Keratinocyte (primary cell): ENCODE measurements at regions not wholly inside any gene's neighbourhood (a gene's known extent, or its start where the extent isn't known, plus 50 kb on each side); places are given as distances from the start of the nearest gene placed in this dataset.

Source experiments
- DNase-seq: peaks from one replicate; pipeline ENCODE4 v3.0.0-alpha.2; 2011; ENCODE audit warnings: low read depth, missing footprints, low spot score
- FAIRE-seq: peaks from 2 replicates; lab custom pipeline; 2011; peaks lifted over from hg19 to GRCh38; lab: Jason Lieb, UNC
- H2AFZ ChIP-seq: 2 replicates; pipeline ENCODE4 v1.6.0; 2012; ENCODE audit warnings: low read length, control low read depth, inconsistent platforms; ENCODE audit not compliant: control insufficient read depth
- H3K27ac ChIP-seq: 2 replicates; pipeline ENCODE4 v1.5.1; 2011; ENCODE audit warnings: low read length; ENCODE audit not compliant: control insufficient read depth, insufficient read depth
- H3K27me3 ChIP-seq: 3 replicates; pipeline ENCODE4 v1.6.0; 2011; ENCODE audit warnings: low read length; ENCODE audit not compliant: control insufficient read depth, insufficient read depth; ENCODE audit errors: extremely low read depth
- H3K36me3 ChIP-seq, 2 experiments: 2 replicates in 1 of 2; 3 replicates in 1 of 2; pipeline ENCODE4 v1.5.1; 2011; ENCODE audit warnings: low read length in 2 of 2, mild to moderate bottlenecking in 1 of 2; ENCODE audit not compliant: control insufficient read depth in 2 of 2, insufficient read depth in 2 of 2; ENCODE audit errors: extremely low read depth in 1 of 2
- H3K4me1 ChIP-seq: 3 replicates; pipeline ENCODE4 v1.5.1; 2011; ENCODE audit warnings: low read length; ENCODE audit not compliant: control insufficient read depth, insufficient read depth; ENCODE audit errors: extremely low read depth
- H3K4me2 ChIP-seq: 3 replicates; pipeline ENCODE4 v1.6.0; 2011; ENCODE audit warnings: low read depth, low read length; ENCODE audit not compliant: control insufficient read depth, insufficient read depth; ENCODE audit errors: extremely low read depth
- H3K4me3 ChIP-seq, 3 experiments: fragments of 200-600 bp in 1 of 3; sonication (generic) in 1 of 3; 2 replicates in 2 of 3; 3 replicates in 1 of 3; pipeline ENCODE4 v1.5.1; 2011 to 2016; ENCODE audit warnings: low read length in 3 of 3, mild to moderate bottlenecking in 3 of 3, control low read depth in 2 of 3, inconsistent platforms in 1 of 3, low read depth in 1 of 3, mixed read lengths in 1 of 3, mixed run types in 1 of 3, moderate library complexity in 1 of 3; ENCODE audit not compliant: control insufficient read depth in 2 of 3, insufficient read depth in 2 of 3; ENCODE audit errors: extremely low read depth in 1 of 3
- H3K79me2 ChIP-seq: 2 replicates; pipeline ENCODE4 v1.6.0; 2012; ENCODE audit warnings: low read length; ENCODE audit not compliant: control insufficient read depth, insufficient read depth
- H3K9ac ChIP-seq: 3 replicates; pipeline ENCODE4 v1.6.0; 2011; ENCODE audit warnings: low read length; ENCODE audit not compliant: control insufficient read depth, insufficient read depth; ENCODE audit errors: extremely low read depth
- H3K9me1 ChIP-seq: 3 replicates; pipeline ENCODE4 v1.6.0; 2011; ENCODE audit warnings: low read length; ENCODE audit not compliant: control insufficient read depth, insufficient read depth; ENCODE audit errors: extremely low read depth
- H3K9me3 ChIP-seq: 2 replicates; pipeline ENCODE4 v1.5.1; 2012; ENCODE audit warnings: low read depth, low read length; ENCODE audit not compliant: control insufficient read depth
- H4K20me1 ChIP-seq: 3 replicates; pipeline ENCODE4 v1.6.0; 2011; ENCODE audit warnings: low read length; ENCODE audit not compliant: control insufficient read depth, insufficient read depth; ENCODE audit errors: extremely low read depth
- EZH2 ChIP-seq: IDR thresholded peaks from one replicate; pipeline ENCODE4 v1.6.1; 2012; ENCODE audit warnings: inconsistent platforms, mild to moderate bottlenecking, low read length, moderate library complexity
- dilution Hi-C: fragments of 300-500 bp; cut with MboI; formaldehyde crosslinking; loops from one replicate; pipeline ENCODE4 v1.7.0; 2020; ENCODE audit warnings: low sequenced_read_pairs; ENCODE audit not compliant: extremely low pct_ligation_motif_present
- TF ChIP-seq, protein P1 (sequence below), 3 experiments: IDR thresholded peaks in 1 of 3; conservative IDR thresholded peaks in 1 of 3; optimal IDR thresholded peaks in 1 of 3; 2 replicates in 2 of 3; 3 replicates in 1 of 3; pipeline versions ENCODE3 to v1.5.1; 2011; ENCODE audit warnings: low read length in 3 of 3, mild to moderate bottlenecking in 3 of 3, moderate library complexity in 2 of 3, control low read depth in 1 of 3, inconsistent platforms in 1 of 3; ENCODE audit not compliant: insufficient read depth in 2 of 3; ENCODE audit errors: extremely low read depth in 1 of 3

DNA sequence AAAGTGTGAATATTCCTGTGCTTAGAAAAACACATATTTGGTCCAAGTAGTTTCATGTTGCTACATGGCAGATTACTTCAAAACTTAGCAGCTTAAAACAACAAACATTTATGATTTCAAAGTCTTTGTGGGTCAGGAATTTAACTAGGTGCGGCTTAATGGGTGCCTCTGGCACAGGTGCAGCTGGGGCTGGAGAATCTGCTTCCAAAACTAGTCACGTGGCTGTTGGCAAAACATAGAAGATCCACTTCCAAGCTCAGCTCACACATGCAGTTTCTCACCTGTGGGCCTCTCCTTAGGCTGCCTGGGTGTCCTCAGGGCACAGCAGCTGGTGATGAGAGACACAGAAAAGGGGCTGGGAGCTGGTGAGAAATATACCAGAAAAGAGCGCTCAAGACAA, 263.4 kb downstream of the TTLL7 start:
- no peaks in the 10 kb centered on the region for H3K9me3 ChIP-seq
- H3K4me1 ChIP-seq, result no peaks in the 10 kb centered on the region
- H3K36me3 ChIP-seq, result no peaks in the 10 kb centered on the region
- H3K4me3 ChIP-seq, result no peak overlapping the region
- no peak for TF ChIP-seq EZH2
- H3K4me2 ChIP-seq, result no peak overlapping the region
- no peak for DNase-seq
- no peaks in the 10 kb centered on the region for H4K20me1 ChIP-seq
- H2AFZ ChIP-seq, result no peak overlapping the region
- H3K27me3 ChIP-seq, result no peaks in the 10 kb centered on the region
- H3K79me2 ChIP-seq, result no peaks in the 10 kb centered on the region
- no peak for FAIRE-seq
- dilution Hi-C loops, result no loop called here
- no peak overlapping the region for H3K9ac ChIP-seq
- H3K9me1 ChIP-seq, result no peaks in the 10 kb centered on the region
- no peak overlapping the region for H3K27ac ChIP-seq

DNA sequence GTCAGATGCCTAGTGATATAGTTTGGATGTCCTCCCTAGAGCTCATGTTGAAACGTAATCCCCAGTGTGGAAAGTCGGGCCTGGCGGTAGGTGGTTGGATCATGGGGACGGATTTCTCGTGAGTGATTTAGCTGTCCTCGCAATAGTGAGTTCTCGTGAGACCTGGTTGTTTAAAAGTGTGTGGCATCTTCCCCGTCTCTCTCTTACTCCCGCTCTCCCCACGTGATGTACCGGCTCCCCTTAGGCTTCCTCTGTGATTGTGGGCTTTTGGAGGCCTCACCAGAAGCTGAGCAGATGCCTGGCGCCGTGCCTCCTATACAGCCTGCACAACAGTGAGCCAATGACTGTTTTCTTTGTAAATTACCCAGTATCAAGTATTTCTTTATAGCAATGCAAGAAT, 264.5 kb downstream of the TTLL7 start:
- Histone ChIP-seq H3K4me3 (no peak overlapping the region), H3K36me3 (no peaks in the 10 kb centered on the region), H2AFZ (no peak overlapping the region), H3K27me3 (no peaks in the 10 kb centered on the region), H3K9me1 (no peaks in the 10 kb centered on the region), H3K9ac (no peak overlapping the region), H3K9me3 (no peaks in the 10 kb centered on the region), H3K79me2 (no peaks in the 10 kb centered on the region), H3K4me2 (no peak overlapping the region), H4K20me1 (no peaks in the 10 kb centered on the region), H3K27ac (no peak overlapping the region), H3K4me1 (no peaks in the 10 kb centered on the region)
- FAIRE-seq (no peak), DNase-seq (no peak)
- dilution Hi-C loops, result no loop called here
- TF ChIP-seq EZH2, result no peak
- TF ChIP-seq, protein P1, sequence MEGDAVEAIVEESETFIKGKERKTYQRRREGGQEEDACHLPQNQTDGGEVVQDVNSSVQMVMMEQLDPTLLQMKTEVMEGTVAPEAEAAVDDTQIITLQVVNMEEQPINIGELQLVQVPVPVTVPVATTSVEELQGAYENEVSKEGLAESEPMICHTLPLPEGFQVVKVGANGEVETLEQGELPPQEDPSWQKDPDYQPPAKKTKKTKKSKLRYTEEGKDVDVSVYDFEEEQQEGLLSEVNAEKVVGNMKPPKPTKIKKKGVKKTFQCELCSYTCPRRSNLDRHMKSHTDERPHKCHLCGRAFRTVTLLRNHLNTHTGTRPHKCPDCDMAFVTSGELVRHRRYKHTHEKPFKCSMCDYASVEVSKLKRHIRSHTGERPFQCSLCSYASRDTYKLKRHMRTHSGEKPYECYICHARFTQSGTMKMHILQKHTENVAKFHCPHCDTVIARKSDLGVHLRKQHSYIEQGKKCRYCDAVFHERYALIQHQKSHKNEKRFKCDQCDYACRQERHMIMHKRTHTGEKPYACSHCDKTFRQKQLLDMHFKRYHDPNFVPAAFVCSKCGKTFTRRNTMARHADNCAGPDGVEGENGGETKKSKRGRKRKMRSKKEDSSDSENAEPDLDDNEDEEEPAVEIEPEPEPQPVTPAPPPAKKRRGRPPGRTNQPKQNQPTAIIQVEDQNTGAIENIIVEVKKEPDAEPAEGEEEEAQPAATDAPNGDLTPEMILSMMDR (optimal IDR thresholded peaks at IDR 0.05 in 1 of 3, IDR thresholded peaks at IDR 0.05 in 1 of 3, conservative IDR thresholded peaks at IDR 0.05 in 1 of 3; ENCODE audit: extremely low read depth in 1 of 3, insufficient read depth in 2 of 3, low read length in 3 of 3), result no peak

DNA sequence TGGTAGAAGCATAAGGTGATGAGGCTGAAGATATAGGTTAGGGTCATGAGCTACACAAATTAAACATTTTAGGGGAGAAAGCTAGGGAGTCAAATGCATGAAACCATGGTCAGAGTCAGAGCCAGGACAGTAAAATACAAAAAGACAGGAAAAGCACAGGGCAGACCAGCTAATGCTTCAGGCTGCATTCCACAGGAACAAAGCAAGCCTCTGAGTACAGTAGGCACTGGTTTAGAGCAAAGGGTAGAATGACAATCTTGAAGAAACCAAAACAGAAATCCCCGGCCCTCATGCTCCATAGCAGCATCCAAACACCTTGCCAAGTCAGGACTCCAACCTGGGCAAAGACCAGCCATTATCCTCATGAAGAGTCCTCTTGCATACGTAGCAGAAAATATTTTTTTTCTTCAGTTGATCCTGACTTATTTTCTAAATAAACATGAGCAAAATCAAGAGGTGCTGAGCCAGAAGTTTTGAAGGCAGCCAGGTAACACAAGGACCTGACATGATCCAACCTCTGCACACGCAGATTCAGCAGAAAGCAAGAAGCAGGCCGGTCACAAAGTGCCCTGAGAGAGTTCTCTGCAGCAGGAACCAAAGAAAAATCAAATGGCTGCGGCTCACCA, 273.1 kb downstream of the TTLL7 start:
- Histone ChIP-seq H3K27me3 (no peaks in the 10 kb centered on the region), H3K4me3 (no peak overlapping the region), H3K9me3 (no peaks in the 10 kb centered on the region), H2AFZ (no peak overlapping the region), H3K4me1 (no peaks in the 10 kb centered on the region), H3K79me2 (no peaks in the 10 kb centered on the region), H3K9ac (no peak overlapping the region), H4K20me1 (no peaks in the 10 kb centered on the region), H3K9me1 (no peaks in the 10 kb centered on the region), H3K36me3 (no peaks in the 10 kb centered on the region), H3K4me2 (no peak overlapping the region), H3K27ac (no peak overlapping the region)
- FAIRE-seq (no peak), DNase-seq (no peak)
- TF ChIP-seq, protein P1 (optimal IDR thresholded peaks at IDR 0.05 in 1 of 3, IDR thresholded peaks at IDR 0.05 in 1 of 3, conservative IDR thresholded peaks at IDR 0.05 in 1 of 3; ENCODE audit: extremely low read depth in 1 of 3, insufficient read depth in 2 of 3, low read length in 3 of 3), result no peak
- dilution Hi-C loops, result no loop called here
